Trophoblast cell (in vitro differentiated cells and primary cell): ENCODE measurements at regions not wholly inside any gene's neighbourhood (a gene's known extent, or its start where the extent isn't known, plus 50 kb on each side); places are given as distances from the start of the nearest gene placed in this dataset.

Experiments
- DNase-seq, 2 donors: peaks; one replicate each; pipeline ENCODE4 v3.0.0-alpha.2; 2016
- H2AFZ ChIP-seq: 2 replicates; pipeline ENCODE4 v1.6.1; 2013; ENCODE audit warnings: low read length, moderate library complexity, mild to moderate bottlenecking; ENCODE audit not compliant: insufficient read depth, poor library complexity
- H2AK5ac ChIP-seq: 2 replicates; pipeline ENCODE4 v1.6.1; 2013; ENCODE audit warnings: mild to moderate bottlenecking, low read length
- H2BK120ac ChIP-seq: 2 replicates; pipeline ENCODE4 v1.6.1; 2013; ENCODE audit warnings: low read length, mild to moderate bottlenecking, moderate library complexity; ENCODE audit not compliant: insufficient read depth, poor library complexity
- H2BK12ac ChIP-seq: 2 replicates; pipeline ENCODE4 v1.6.1; 2013; ENCODE audit warnings: mild to moderate bottlenecking, low read length, moderate library complexity
- H2BK5ac ChIP-seq: 2 replicates; pipeline ENCODE4 v1.6.1; 2013; ENCODE audit warnings: low read length, low read depth, moderate library complexity, mild to moderate bottlenecking; ENCODE audit not compliant: poor library complexity
- H3K14ac ChIP-seq: 2 replicates; pipeline ENCODE4 v1.6.1; 2013; ENCODE audit warnings: mild to moderate bottlenecking, low read length
- H3K18ac ChIP-seq: 2 replicates; pipeline ENCODE4 v1.6.1; 2013; ENCODE audit warnings: mild to moderate bottlenecking, low read length
- H3K23ac ChIP-seq: 2 replicates; pipeline ENCODE4 v1.6.1; 2013; ENCODE audit warnings: low read length
- H3K27ac ChIP-seq: 2 replicates; pipeline ENCODE4 v1.5.1; 2013; ENCODE audit warnings: low read depth, mild to moderate bottlenecking, inconsistent platforms, low read length, moderate library complexity
- H3K27me3 ChIP-seq: 2 replicates; pipeline ENCODE4 v1.6.1; 2013; ENCODE audit warnings: inconsistent platforms, mild to moderate bottlenecking, low read length, moderate library complexity; ENCODE audit not compliant: insufficient read depth
- H3K36me3 ChIP-seq, 2 experiments: 1 replicate in 1 of 2; 2 replicates in 1 of 2; pipeline ENCODE4 v1.6.1; 2013; ENCODE audit warnings: low read length in 2 of 2, mild to moderate bottlenecking in 2 of 2, moderate library complexity in 1 of 2; ENCODE audit not compliant: insufficient read depth in 2 of 2, control insufficient read depth in 1 of 2
- H3K4ac ChIP-seq: 2 replicates; pipeline ENCODE4 v1.6.1; 2013; ENCODE audit warnings: low read depth, mild to moderate bottlenecking, low read length, moderate library complexity
- H3K4me1 ChIP-seq, 2 experiments: 1 replicate in 1 of 2; 2 replicates in 1 of 2; pipeline ENCODE4 v1.6.1; 2013; ENCODE audit warnings: low read length in 2 of 2, mild to moderate bottlenecking in 2 of 2, moderate library complexity in 1 of 2; ENCODE audit not compliant: insufficient read depth in 2 of 2, control insufficient read depth in 1 of 2
- H3K4me2 ChIP-seq: 2 replicates; pipeline ENCODE4 v1.6.1; 2013; ENCODE audit warnings: inconsistent platforms, mild to moderate bottlenecking, low read length, moderate library complexity
- H3K4me3 ChIP-seq: 2 replicates; pipeline ENCODE4 v1.5.1; 2013; ENCODE audit warnings: mild to moderate bottlenecking, low read depth, low read length, inconsistent platforms
- H3K79me1 ChIP-seq: one replicate; pipeline ENCODE4 v1.6.1; 2013; ENCODE audit warnings: low read length
- H3K79me2 ChIP-seq: 2 replicates; pipeline ENCODE4 v1.6.1; 2013; ENCODE audit warnings: low read length, mild to moderate bottlenecking; ENCODE audit not compliant: control insufficient read depth, insufficient read depth, poor library complexity
- H3K9ac ChIP-seq: 2 replicates; pipeline ENCODE4 v1.6.1; 2013; ENCODE audit warnings: mild to moderate bottlenecking, low read length
- H3K9me3 ChIP-seq: 2 replicates; pipeline ENCODE4 v1.6.1; 2013; ENCODE audit warnings: low read depth, mild to moderate bottlenecking, control low read depth, inconsistent platforms, low read length; ENCODE audit not compliant: insufficient read depth
- H4K12ac ChIP-seq: 2 replicates; pipeline ENCODE4 v1.6.1; 2013; ENCODE audit warnings: low read depth, mild to moderate bottlenecking, low read length, moderate library complexity
- H4K8ac ChIP-seq: 2 replicates; pipeline ENCODE4 v1.6.1; 2013; ENCODE audit warnings: low read depth, mild to moderate bottlenecking, low read length, moderate library complexity
- H4K91ac ChIP-seq: one replicate; pipeline ENCODE4 v1.6.1; 2013; ENCODE audit warnings: low read depth, mild to moderate bottlenecking, low read length, moderate library complexity
- WGBS: extraction: QIAGEN DNeasy Blood & Tissue Kit; methylation state at CpG from one replicate; pipeline ENCODE4 v1.1.7; 2013; ENCODE audit warnings: missing lambda C conversion rate; ENCODE audit not compliant: insufficient read length, insufficient coverage; ENCODE audit errors: extremely low coverage; 5-methylcytosine and 5-hydroxymethylcytosine counted together

DNA sequence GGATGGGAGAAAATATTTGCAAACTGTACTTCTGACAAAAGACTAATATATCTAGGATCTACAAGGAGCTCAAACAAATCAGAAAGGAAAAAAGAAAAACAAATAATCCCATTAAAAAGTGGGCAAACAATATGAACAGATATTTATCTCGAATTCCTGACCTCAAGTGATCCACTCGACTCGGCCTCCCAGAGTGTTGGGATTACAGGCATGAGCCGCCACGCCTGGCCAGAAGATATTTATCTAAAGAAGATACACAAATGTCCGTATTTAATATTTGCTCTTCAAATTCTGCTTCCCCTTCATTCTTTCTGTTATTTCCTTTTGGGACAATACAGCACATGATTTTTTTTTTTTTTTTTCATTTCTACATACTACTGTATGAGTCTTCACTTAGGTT is 151.7 kb upstream of the GRM7 start:
- no peak overlapping the region for H2BK120ac ChIP-seq
- no peak overlapping the region for H3K4me3 ChIP-seq
- no peak overlapping the region for H3K23ac ChIP-seq
- H3K36me3 ChIP-seq, result no peaks in the 10 kb centered on the region
- no peaks in the 10 kb centered on the region for H3K79me1 ChIP-seq
- H3K18ac ChIP-seq, result no peak overlapping the region
- no peaks in the 10 kb centered on the region for H3K4me1 ChIP-seq
- no peak overlapping the region for H2BK5ac ChIP-seq
- no peak overlapping the region for H4K91ac ChIP-seq
- H2AK5ac ChIP-seq, result no peak overlapping the region
- no CpG with 5 or more reads among the region's 6 CpGs for WGBS
- no peak overlapping the region for H4K12ac ChIP-seq
- no peak overlapping the region for H2AFZ ChIP-seq
- H3K14ac ChIP-seq, result no peak overlapping the region
- H3K4me2 ChIP-seq, result no peak overlapping the region
- H3K4ac ChIP-seq, result no peak overlapping the region
- no peak overlapping the region for H4K8ac ChIP-seq
- H3K79me2 ChIP-seq, result no peaks in the 10 kb centered on the region
- no peak overlapping the region for H3K9ac ChIP-seq
- no peak for DNase-seq
- no peaks in the 10 kb centered on the region for H3K27me3 ChIP-seq
- no peaks in the 10 kb centered on the region for H3K9me3 ChIP-seq
- no peak overlapping the region for H2BK12ac ChIP-seq
- H3K27ac ChIP-seq, result no peak overlapping the region

DNA sequence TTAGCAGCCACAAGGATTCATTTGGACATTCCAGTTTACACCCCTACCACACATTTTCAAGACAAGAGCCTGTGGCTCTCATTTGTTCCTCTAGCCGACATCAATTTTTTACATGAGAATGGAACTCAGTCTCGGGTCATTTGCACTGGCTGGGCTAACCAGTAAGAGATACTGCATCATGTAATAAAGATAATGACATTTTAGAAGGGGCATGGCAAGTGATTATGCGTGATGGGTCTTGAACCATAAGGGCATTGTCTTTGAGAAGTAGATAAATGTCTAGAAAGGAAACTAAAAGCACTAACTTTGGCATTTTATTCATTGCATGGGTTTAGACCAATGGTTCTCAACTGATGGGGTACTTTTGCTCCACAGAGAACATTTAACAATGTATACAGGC is 146.0 kb upstream of the GRM7 start:
- no CpG with 5 or more reads among the region's 3 CpGs for WGBS
- no peaks in the 10 kb centered on the region for H3K36me3 ChIP-seq

DNA sequence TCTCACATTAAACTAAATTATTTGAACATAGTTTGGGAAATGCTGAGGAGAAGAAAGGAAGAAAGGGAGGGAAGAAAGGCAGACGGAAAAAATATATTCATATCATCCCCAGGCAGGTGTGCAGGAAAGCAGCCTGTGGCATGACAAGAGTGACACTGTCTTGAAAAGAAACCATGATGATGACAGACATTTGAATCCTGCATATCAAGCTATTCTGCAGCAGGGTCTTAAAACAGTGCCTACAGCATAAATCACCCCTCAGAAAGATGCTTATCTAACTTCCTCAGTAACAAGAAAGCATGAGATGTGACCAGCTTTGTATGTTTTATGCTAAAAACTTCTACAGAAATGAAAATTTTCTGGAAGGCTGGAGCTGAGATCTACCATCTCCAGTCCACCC is 144.5 kb upstream of the GRM7 start:
- Histone ChIP-seq H3K36me3 (no peaks in the 10 kb centered on the region), H3K9me3 (no peaks in the 10 kb centered on the region)
- no CpG with 5 or more reads among the region's 1 CpG for WGBS

More for the DNA sequence above, 146.0 kb upstream of the GRM7 start:
- Histone ChIP-seq H2BK12ac (no peak overlapping the region), H4K8ac (no peak overlapping the region), H2AK5ac (no peak overlapping the region), H3K14ac (no peak overlapping the region), H3K79me2 (no peaks in the 10 kb centered on the region), H3K4me2 (no peak overlapping the region), H4K91ac (no peak overlapping the region), H3K27ac (no peak overlapping the region), H3K23ac (no peak overlapping the region), H3K4me3 (no peak overlapping the region), H2AFZ (no peak overlapping the region), H3K4ac (no peak overlapping the region), H3K4me1 (no peaks in the 10 kb centered on the region), H3K9me3 (no peaks in the 10 kb centered on the region), H2BK5ac (no peak overlapping the region), H3K79me1 (no peaks in the 10 kb centered on the region), H3K9ac (no peak overlapping the region), H2BK120ac (no peak overlapping the region), H4K12ac (no peak overlapping the region), H3K18ac (no peak overlapping the region), H3K27me3 (no peaks in the 10 kb centered on the region)
- no peak for DNase-seq

DNA sequence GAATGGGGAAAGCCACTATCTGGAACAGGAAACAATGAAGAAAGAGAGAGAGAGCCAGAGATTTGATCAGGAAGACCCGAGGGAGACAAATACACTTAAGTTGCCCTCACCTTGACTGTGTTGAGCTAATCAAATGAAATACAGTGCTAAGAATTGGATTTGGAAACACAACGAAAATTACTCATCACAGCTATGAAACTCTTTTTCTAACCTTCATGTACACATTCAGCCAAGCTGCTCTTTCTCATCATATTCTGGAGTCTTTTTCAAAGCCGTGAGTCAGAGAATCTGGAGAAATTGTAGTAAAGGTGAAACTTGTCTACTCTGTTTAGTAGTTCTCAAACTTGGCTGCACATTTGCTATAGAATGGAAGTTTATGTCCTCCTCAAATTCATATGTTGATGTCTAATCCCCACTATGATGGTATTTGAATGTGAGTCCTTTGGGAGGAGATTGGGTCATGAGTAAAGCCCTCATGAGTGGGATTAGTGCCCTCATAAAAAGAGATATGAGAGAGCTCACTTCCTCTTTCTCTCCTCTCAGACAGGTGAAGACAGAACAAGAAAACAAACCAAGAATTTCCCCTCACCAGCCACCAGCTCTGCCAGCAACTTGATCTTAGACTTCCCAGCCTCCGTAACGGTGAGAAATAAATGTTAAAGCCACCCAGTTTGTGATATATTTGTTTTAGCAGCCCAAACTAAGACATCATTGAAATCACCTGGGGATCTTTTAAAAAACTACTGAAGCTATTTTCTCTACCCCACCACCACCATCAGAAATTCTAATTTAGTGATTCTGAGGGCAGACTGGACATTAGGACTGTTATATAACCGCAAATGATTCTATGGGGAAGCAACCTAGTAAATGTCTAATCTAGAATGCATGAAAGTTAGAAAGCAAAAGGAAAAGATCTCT is 143.6 kb upstream of the GRM7 start:
- H3K27me3 ChIP-seq, result no peaks in the 10 kb centered on the region
- H4K91ac ChIP-seq, result no peak overlapping the region
- H3K9me3 ChIP-seq, result no peaks in the 10 kb centered on the region
- no peak overlapping the region for H3K4me3 ChIP-seq
- no peak overlapping the region for H3K14ac ChIP-seq
- H2AFZ ChIP-seq, result no peak overlapping the region
- H3K27ac ChIP-seq, result no peak overlapping the region
- H3K9ac ChIP-seq, result no peak overlapping the region
- no peak overlapping the region for H3K18ac ChIP-seq
- H3K4me1 ChIP-seq, result no peaks in the 10 kb centered on the region
- H3K79me1 ChIP-seq, result no peaks in the 10 kb centered on the region
- H3K4me2 ChIP-seq, result no peak overlapping the region
- no peak overlapping the region for H2AK5ac ChIP-seq
- H3K4ac ChIP-seq, result no peak overlapping the region
- no peak overlapping the region for H2BK120ac ChIP-seq
- no peaks in the 10 kb centered on the region for H3K79me2 ChIP-seq
- no peak overlapping the region for H3K23ac ChIP-seq
- H2BK12ac ChIP-seq, result no peak overlapping the region
- no peaks in the 10 kb centered on the region for H3K36me3 ChIP-seq
- H2BK5ac ChIP-seq, result no peak overlapping the region
- WGBS, result no CpG with 5 or more reads among the region's 6 CpGs
- H4K12ac ChIP-seq, result no peak overlapping the region
- no peak overlapping the region for H4K8ac ChIP-seq
- DNase-seq, result no peak

More for the DNA sequence above, 144.5 kb upstream of the GRM7 start:
- Histone ChIP-seq H2AFZ (no peak overlapping the region), H3K14ac (no peak overlapping the region), H2BK12ac (no peak overlapping the region), H3K18ac (no peak overlapping the region), H3K27me3 (no peaks in the 10 kb centered on the region), H3K4me2 (no peak overlapping the region), H3K9ac (no peak overlapping the region), H2BK120ac (no peak overlapping the region), H3K23ac (no peak overlapping the region), H3K4me1 (no peaks in the 10 kb centered on the region), H4K12ac (no peak overlapping the region), H4K8ac (no peak overlapping the region), H3K79me2 (no peaks in the 10 kb centered on the region), H3K79me1 (no peaks in the 10 kb centered on the region), H2AK5ac (no peak overlapping the region), H3K27ac (no peak overlapping the region), H2BK5ac (no peak overlapping the region), H4K91ac (no peak overlapping the region), H3K4me3 (no peak overlapping the region), H3K4ac (no peak overlapping the region)
- DNase-seq, result no peak
